ENCODE measurements at regions not wholly inside any gene's neighbourhood (a gene's known extent, or its start where the extent isn't known, plus 50 kb on each side); places are given as distances from the start of the nearest gene placed in this dataset.
A peak's percentile ranks its signal among the peaks of the same experiment; 100 is the strongest.

GRCh38 chr2:22903616-22904015 lies 481.4 kb upstream of the KLHL29 start:
- no peak overlapping the region for H3K4me3 ChIP-seq
- H3K9me3 ChIP-seq (ENCODE audit: low read depth, low read length), result no peaks in the 10 kb centered on the region
- H3K27ac ChIP-seq, result no peak overlapping the region
- TF ChIP-seq FOXP2 (optimal IDR thresholded peaks at IDR 0.05; ENCODE audit: control extremely low read depth, extremely low read length, insufficient read depth) (no peak), POLR2AphosphoS5 (IDR thresholded peaks at IDR 0.05; ENCODE audit: borderline replicate concordance, low read depth, low read length) (no peak), EZH2 (IDR thresholded peaks at IDR 0.05) (no peak)
- no peaks in the 10 kb centered on the region for H3K36me3 ChIP-seq (ENCODE audit: insufficient read depth, low read length)
- no peak overlapping the region for H3K9ac ChIP-seq (ENCODE audit: insufficient read length)
- DNase-seq (ENCODE audit: low read depth, low spot score), result no peak

- Histone ChIP-seq H3K36me3 (ENCODE audit: insufficient read depth, low read length) (no peaks in the 10 kb centered on the region), H3K9ac (ENCODE audit: insufficient read length) (no peak overlapping the region), H3K27ac (no peak overlapping the region), H3K9me3 (ENCODE audit: low read depth, low read length) (no peaks in the 10 kb centered on the region), H3K4me3 (no peak overlapping the region)
- TF ChIP-seq FOXP2 (optimal IDR thresholded peaks at IDR 0.05; ENCODE audit: control extremely low read depth, extremely low read length, insufficient read depth) (no peak), EZH2 (IDR thresholded peaks at IDR 0.05) (no peak), POLR2AphosphoS5 (IDR thresholded peaks at IDR 0.05; ENCODE audit: borderline replicate concordance, low read depth, low read length) (no peak)
- peak; percentile 1 for DNase-seq (ENCODE audit: low read depth, low spot score)
These were observed 480.8 kb upstream of the KLHL29 start for GRCh38 chr2:22904126-22904684.

GRCh38 chr2:22907330-22907729 lies 477.6 kb upstream of the KLHL29 start:
- Histone ChIP-seq H3K9ac (ENCODE audit: insufficient read length) (no peak overlapping the region), H3K9me3 (ENCODE audit: low read depth, low read length) (no peaks in the 10 kb centered on the region), H3K4me3 (no peak overlapping the region), H3K36me3 (ENCODE audit: insufficient read depth, low read length) (no peaks in the 10 kb centered on the region), H3K27ac (no peak overlapping the region)
- DNase-seq (ENCODE audit: low read depth, low spot score), result no peak
- TF ChIP-seq POLR2AphosphoS5 (IDR thresholded peaks at IDR 0.05; ENCODE audit: borderline replicate concordance, low read depth, low read length) (no peak), FOXP2 (optimal IDR thresholded peaks at IDR 0.05; ENCODE audit: control extremely low read depth, extremely low read length, insufficient read depth) (no peak), EZH2 (IDR thresholded peaks at IDR 0.05) (no peak)

GRCh38 chr2:22912398-22912797 lies 472.6 kb upstream of the KLHL29 start:
- Histone ChIP-seq H3K9me3 (ENCODE audit: low read depth, low read length) (no peaks in the 10 kb centered on the region), H3K9ac (ENCODE audit: insufficient read length) (no peak overlapping the region), H3K36me3 (ENCODE audit: insufficient read depth, low read length) (no peaks in the 10 kb centered on the region), H3K27ac (no peak overlapping the region), H3K4me3 (no peak overlapping the region)
- no peak for TF ChIP-seq FOXP2 (optimal IDR thresholded peaks at IDR 0.05; ENCODE audit: control extremely low read depth, extremely low read length, insufficient read depth)
- no peak for TF ChIP-seq EZH2 (IDR thresholded peaks at IDR 0.05)
- no peak for TF ChIP-seq POLR2AphosphoS5 (IDR thresholded peaks at IDR 0.05; ENCODE audit: borderline replicate concordance, low read depth, low read length)
- no peak for DNase-seq (ENCODE audit: low read depth, low spot score)

- Histone ChIP-seq H3K9ac (ENCODE audit: insufficient read length) (no peak overlapping the region), H3K27ac (no peak overlapping the region), H3K9me3 (ENCODE audit: low read depth, low read length) (no peaks in the 10 kb centered on the region), H3K4me3 (no peak overlapping the region), H3K36me3 (ENCODE audit: insufficient read depth, low read length) (no peaks in the 10 kb centered on the region)
- TF ChIP-seq EZH2 (IDR thresholded peaks at IDR 0.05) (no peak), FOXP2 (optimal IDR thresholded peaks at IDR 0.05; ENCODE audit: control extremely low read depth, extremely low read length, insufficient read depth) (no peak), POLR2AphosphoS5 (IDR thresholded peaks at IDR 0.05; ENCODE audit: borderline replicate concordance, low read depth, low read length) (no peak)
- no peak for DNase-seq (ENCODE audit: low read depth, low spot score)
These were observed 455.0 kb upstream of the KLHL29 start for GRCh38 chr2:22929998-22930397.

GRCh38 chr2:22930781-22931180 lies 454.2 kb upstream of the KLHL29 start:
- H3K4me3 ChIP-seq, result no peak overlapping the region
- no peak for TF ChIP-seq EZH2 (IDR thresholded peaks at IDR 0.05)
- TF ChIP-seq POLR2AphosphoS5 (IDR thresholded peaks at IDR 0.05; ENCODE audit: borderline replicate concordance, low read depth, low read length), result no peak
- TF ChIP-seq FOXP2 (optimal IDR thresholded peaks at IDR 0.05; ENCODE audit: control extremely low read depth, extremely low read length, insufficient read depth), result no peak
- H3K9ac ChIP-seq (ENCODE audit: insufficient read length), result no peak overlapping the region
- H3K9me3 ChIP-seq (ENCODE audit: low read depth, low read length), result no peaks in the 10 kb centered on the region
- H3K27ac ChIP-seq, result no peak overlapping the region
- DNase-seq (ENCODE audit: low read depth, low spot score), result no peak
- H3K36me3 ChIP-seq (ENCODE audit: insufficient read depth, low read length), result no peaks in the 10 kb centered on the region

- Histone ChIP-seq H3K4me3 (no peak overlapping the region), H3K9me3 (ENCODE audit: low read depth, low read length) (no peaks in the 10 kb centered on the region), H3K36me3 (ENCODE audit: insufficient read depth, low read length) (no peaks in the 10 kb centered on the region), H3K27ac (no peak overlapping the region), H3K9ac (ENCODE audit: insufficient read length) (no peak overlapping the region)
- no peak for DNase-seq (ENCODE audit: low read depth, low spot score)
- TF ChIP-seq POLR2AphosphoS5 (IDR thresholded peaks at IDR 0.05; ENCODE audit: borderline replicate concordance, low read depth, low read length) (no peak), EZH2 (IDR thresholded peaks at IDR 0.05) (no peak), FOXP2 (optimal IDR thresholded peaks at IDR 0.05; ENCODE audit: control extremely low read depth, extremely low read length, insufficient read depth) (no peak)
These were observed 452.7 kb upstream of the KLHL29 start for GRCh38 chr2:22932288-22932687.

GRCh38 chr2:22934747-22935146 lies 450.2 kb upstream of the KLHL29 start:
- no peak for DNase-seq (ENCODE audit: low read depth, low spot score)
- no peaks in the 10 kb centered on the region for H3K9me3 ChIP-seq (ENCODE audit: low read depth, low read length)
- H3K4me3 ChIP-seq, result no peak overlapping the region
- no peak overlapping the region for H3K9ac ChIP-seq (ENCODE audit: insufficient read length)
- H3K36me3 ChIP-seq (ENCODE audit: insufficient read depth, low read length), result no peaks in the 10 kb centered on the region
- TF ChIP-seq EZH2 (IDR thresholded peaks at IDR 0.05) (no peak), FOXP2 (optimal IDR thresholded peaks at IDR 0.05; ENCODE audit: control extremely low read depth, extremely low read length, insufficient read depth) (no peak), POLR2AphosphoS5 (IDR thresholded peaks at IDR 0.05; ENCODE audit: borderline replicate concordance, low read depth, low read length) (no peak)
- no peak overlapping the region for H3K27ac ChIP-seq

- DNase-seq (ENCODE audit: low read depth, low spot score), result no peak
- no peaks in the 10 kb centered on the region for H3K36me3 ChIP-seq (ENCODE audit: insufficient read depth, low read length)
- H3K9me3 ChIP-seq (ENCODE audit: low read depth, low read length), result no peaks in the 10 kb centered on the region
- no peak overlapping the region for H3K27ac ChIP-seq
- no peak overlapping the region for H3K4me3 ChIP-seq
- TF ChIP-seq POLR2AphosphoS5 (IDR thresholded peaks at IDR 0.05; ENCODE audit: borderline replicate concordance, low read depth, low read length) (no peak), EZH2 (IDR thresholded peaks at IDR 0.05) (no peak), FOXP2 (optimal IDR thresholded peaks at IDR 0.05; ENCODE audit: control extremely low read depth, extremely low read length, insufficient read depth) (no peak)
- no peak overlapping the region for H3K9ac ChIP-seq (ENCODE audit: insufficient read length)
These were observed 442.5 kb upstream of the KLHL29 start for GRCh38 chr2:22942441-22942840.

Measured in SK-N-MC (cell line).